ENCODE measurements at regions not wholly inside any gene's neighbourhood (a gene's known extent, or its start where the extent isn't known, plus 50 kb on each side); places are given as distances from the start of the nearest gene placed in this dataset.

- intact Hi-C loops (cut with DNase I), result no loop called here
- no peaks in the 10 kb centered on the region for H3K36me3 ChIP-seq
- no peaks in the 10 kb centered on the region for H3K4me1 ChIP-seq
- peaks cover 0 to 31% (median 13%) of the 10 kb centered on the region in 11 donors for H3K9me3 ChIP-seq
- no peak for ATAC-seq
- WGBS, 2 donors, result 81 to 83% methylated on average over 3 of the region's 3 CpGs
- H3K27ac ChIP-seq, result no peak overlapping the region
- no peaks in the 10 kb centered on the region for H3K27me3 ChIP-seq
- no peak for TF ChIP-seq CTCF (IDR thresholded peaks at IDR 0.05)
- H3K4me3 ChIP-seq, result no peak overlapping the region
- DNase-seq, result no peak
Measured at GRCh38 chr10:85293483-85293882, 965.1 kb downstream of the CCSER2 start.

- no peak overlapping the region for H3K27ac ChIP-seq
- TF ChIP-seq CTCF (IDR thresholded peaks at IDR 0.05), result no peak
- H3K4me1 ChIP-seq, result no peaks in the 10 kb centered on the region
- intact Hi-C loops (cut with DNase I), result no loop called here
- 67 to 70% methylated on average over 2 of the region's 2 CpGs for WGBS, 2 donors
- no peaks in the 10 kb centered on the region for H3K9me3 ChIP-seq
- DNase-seq (no peak), ATAC-seq (no peak)
- H3K27me3 ChIP-seq, result no peaks in the 10 kb centered on the region
- H3K4me3 ChIP-seq, result no peak overlapping the region
- no peaks in the 10 kb centered on the region for H3K36me3 ChIP-seq
Measured at GRCh38 chr10:85311613-85312337, 983.4 kb downstream of the CCSER2 start.

- TF ChIP-seq CTCF (IDR thresholded peaks at IDR 0.05), result no peak
- ATAC-seq (no peak), DNase-seq (no peak)
- Histone ChIP-seq H3K4me3 (no peak overlapping the region), H3K27ac (no peak overlapping the region), H3K9me3 (no peaks in the 10 kb centered on the region), H3K4me1 (peaks cover 0 to 19% (median 3%) of the 10 kb centered on the region in 9 donors), H3K27me3 (no peaks in the 10 kb centered on the region), H3K36me3 (no peaks in the 10 kb centered on the region)
- intact Hi-C loops (cut with DNase I), result no loop called here
- WGBS, 2 donors, result 66 to 80% methylated on average over 4 of the region's 4 CpGs
Measured at GRCh38 chr10:85315657-85316056, 987.3 kb downstream of the CCSER2 start.

GRCh38 chr10:85316276-85316675 is 987.9 kb downstream of the CCSER2 start:
- H3K4me1 ChIP-seq, result peaks cover 0 to 19% (median 3%) of the 10 kb centered on the region in 9 donors
- no peak for TF ChIP-seq CTCF (IDR thresholded peaks at IDR 0.05)
- H3K36me3 ChIP-seq, result no peaks in the 10 kb centered on the region
- intact Hi-C loops (cut with DNase I), result no loop called here
- H3K27ac ChIP-seq, result no peak overlapping the region
- no peak overlapping the region for H3K4me3 ChIP-seq
- H3K27me3 ChIP-seq, result no peaks in the 10 kb centered on the region
- no peaks in the 10 kb centered on the region for H3K9me3 ChIP-seq
- no peak for ATAC-seq
- WGBS, 2 donors, result 81 to 83% methylated on average over 4 of the region's 4 CpGs
- DNase-seq, result no peak
